Medulla oblongata (tissue), 1 donor: ENCODE measurements at regions not wholly inside any gene's neighbourhood (a gene's known extent, or its start where the extent isn't known, plus 50 kb on each side); places are given as distances from the start of the nearest gene placed in this dataset.
A peak's percentile ranks its signal among the peaks of the same experiment; 100 is the strongest.
"Not testable (repeated sequence)": the region's sequence is repeated elsewhere in the genome, so short reads cannot be mapped to it uniquely, and the experiment has no call there.

Experiments
- DNase-seq: peaks from one replicate; pipeline ENCODE4 v3.0.0-alpha.2; 2015; ENCODE audit errors: extremely low spot score

GRCh38 chrX:7638078-7638710 is 204.8 kb upstream of the VCX start:
- DNase-seq = no peak

GRCh38 chrX:7637066-7637465 is 205.9 kb upstream of the VCX start:
- no peak for DNase-seq

GRCh38 chrX:7635604-7636003 is 207.4 kb upstream of the VCX start:
- DNase-seq = no peak

GRCh38 chrX:7620560-7620959 is 222.4 kb upstream of the VCX start:
- DNase-seq = no peak

- DNase-seq = no peak
These were observed 225.0 kb upstream of the VCX start for GRCh38 chrX:7617994-7618393.

GRCh38 chrX:7614616-7615015 is 228.4 kb upstream of the VCX start:
- no peak for DNase-seq

- DNase-seq = not testable (repeated sequence)
These were observed 234.3 kb upstream of the VCX start for GRCh38 chrX:7608625-7609024.

GRCh38 chrX:7606039-7606652 is 236.8 kb upstream of the VCX start:
- no peak for DNase-seq

GRCh38 chrX:7603387-7603786 is 239.6 kb upstream of the VCX start:
- no peak for DNase-seq

GRCh38 chrX:7596822-7597221 is 246.1 kb upstream of the VCX start:
- no peak for DNase-seq

- DNase-seq = not testable (repeated sequence)
These were observed 249.6 kb upstream of the VCX start for GRCh38 chrX:7593370-7593769.

- DNase-seq = peak; percentile 55
These were observed 256.8 kb upstream of the VCX start for GRCh38 chrX:7586126-7586525.

- no peak for DNase-seq
These were observed 260.8 kb upstream of the VCX start for GRCh38 chrX:7582191-7582590.

- no peak for DNase-seq
These were observed 262.8 kb upstream of the VCX start for GRCh38 chrX:7580127-7580526.

- no peak for DNase-seq
These were observed 268.6 kb upstream of the VCX start for GRCh38 chrX:7574325-7574724.

- DNase-seq = no peak
These were observed 272.4 kb upstream of the VCX start for GRCh38 chrX:7570432-7571029.

- DNase-seq = no peak
These were observed 274.4 kb upstream of the VCX start for GRCh38 chrX:7568597-7568996.

GRCh38 chrX:7568130-7568529 is 274.8 kb upstream of the VCX start:
- DNase-seq = no peak

- DNase-seq = no peak
These were observed 290.2 kb upstream of the VCX start for GRCh38 chrX:7552760-7553159.

- no peak for DNase-seq
These were observed 296.4 kb upstream of the VCX start for GRCh38 chrX:7546551-7547080.

- no peak for DNase-seq
These were observed 297.4 kb upstream of the VCX start for GRCh38 chrX:7545564-7545963.

- DNase-seq = no peak
These were observed 300.2 kb upstream of the VCX start for GRCh38 chrX:7542587-7543380.
